Hindlimb muscle (tissue), 1 donor: ENCODE measurements at regions not wholly inside any gene's neighbourhood (a gene's known extent, or its start where the extent isn't known, plus 50 kb on each side); places are given as distances from the start of the nearest gene placed in this dataset.

ENCODE experiments used
- DNase-seq: peaks from one replicate; pipeline ENCODE4 v3.0.0-alpha.2; 2013

DNA sequence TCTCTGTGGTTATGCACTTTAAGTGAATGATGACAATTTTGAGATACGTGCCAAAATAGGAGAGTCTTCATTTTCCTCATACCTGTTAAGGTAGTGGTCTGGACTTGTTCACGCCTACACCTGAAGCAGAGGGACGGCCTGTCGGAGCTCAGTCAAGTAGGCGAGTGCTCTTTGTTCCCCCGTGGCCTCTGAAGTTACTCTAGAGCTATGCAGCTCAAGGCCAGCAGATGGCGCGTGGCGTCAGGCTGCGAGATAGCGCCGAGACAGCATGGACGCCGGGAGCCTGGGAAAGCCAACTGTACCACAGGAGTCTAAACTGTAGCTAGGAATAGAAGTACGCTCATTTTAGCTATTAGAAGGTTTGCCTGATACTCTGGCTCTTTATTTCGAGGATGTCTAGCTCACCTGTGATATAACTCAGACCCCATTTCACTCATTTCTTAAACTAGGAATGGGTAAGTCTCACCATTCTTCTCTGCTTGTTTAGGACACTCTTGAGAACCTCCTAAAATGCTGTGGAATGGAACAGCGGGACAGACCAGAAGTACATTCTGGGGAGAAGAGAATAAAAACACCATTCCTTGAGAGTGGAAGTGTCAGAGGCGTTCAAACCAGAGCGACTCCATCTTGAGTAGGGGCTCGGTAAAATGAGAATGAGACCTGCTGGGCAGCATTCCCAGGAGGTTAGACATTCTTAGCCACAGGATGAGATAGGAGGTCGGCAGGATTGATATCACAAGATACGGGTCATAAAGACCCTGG is 267.4 kb upstream of the HMGA2 start:
- DNase-seq = peak; percentile 78

DNA sequence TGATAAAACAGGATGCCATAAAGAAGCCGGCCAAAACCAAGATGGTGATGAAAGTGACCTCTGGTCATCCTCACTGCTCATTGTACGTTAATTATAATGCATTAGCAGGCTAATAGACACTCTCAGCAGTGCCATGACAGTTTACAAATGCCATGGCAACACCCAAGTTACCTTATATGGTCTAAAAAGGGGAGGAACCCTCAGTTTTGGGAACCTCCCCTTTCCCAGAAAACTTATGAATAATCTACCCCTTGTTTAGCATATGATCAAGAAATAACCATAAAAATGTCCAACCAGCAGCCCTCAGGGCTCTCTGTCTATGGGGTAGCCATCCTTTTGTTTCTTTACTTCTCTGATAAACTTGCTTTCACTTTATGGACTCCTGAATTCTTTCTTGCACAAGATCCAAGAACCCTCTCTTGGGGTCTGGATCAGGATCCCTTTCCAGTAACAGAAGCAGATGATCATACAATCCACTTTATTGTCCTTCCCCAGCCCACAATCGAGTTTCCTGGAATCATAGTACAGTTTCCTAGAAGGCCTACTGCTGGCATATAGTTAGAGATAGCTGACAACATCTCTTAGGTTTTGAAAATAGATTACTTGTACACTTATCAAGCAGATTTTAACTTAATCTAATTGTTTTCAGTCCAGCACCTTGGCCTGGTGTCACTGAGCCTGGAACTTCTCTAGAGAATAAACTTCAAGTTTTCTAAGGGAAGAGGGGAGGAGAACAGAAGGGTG is 266.7 kb upstream of the HMGA2 start:
- peak; percentile 49 for DNase-seq

DNA sequence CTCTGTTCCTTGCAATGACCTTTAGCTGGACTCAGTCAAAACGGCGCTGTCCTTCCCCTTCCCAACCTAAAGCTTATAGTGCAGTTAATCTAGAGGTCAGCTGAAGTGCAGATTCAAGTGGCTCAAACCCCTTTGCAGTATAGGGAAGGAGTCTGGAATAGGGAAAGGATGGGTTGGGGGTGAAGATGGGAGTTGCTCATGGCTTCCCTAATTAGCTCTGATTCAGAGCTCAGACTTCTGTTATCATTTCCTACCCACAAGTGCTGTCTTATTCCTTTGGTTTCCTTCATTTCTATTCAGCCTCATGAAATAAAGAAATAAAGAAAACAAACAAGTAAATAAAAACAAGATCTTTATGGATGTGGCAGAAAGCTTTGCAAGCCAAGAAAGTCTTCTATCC is 264.0 kb upstream of the HMGA2 start:
- DNase-seq = no peak

DNA sequence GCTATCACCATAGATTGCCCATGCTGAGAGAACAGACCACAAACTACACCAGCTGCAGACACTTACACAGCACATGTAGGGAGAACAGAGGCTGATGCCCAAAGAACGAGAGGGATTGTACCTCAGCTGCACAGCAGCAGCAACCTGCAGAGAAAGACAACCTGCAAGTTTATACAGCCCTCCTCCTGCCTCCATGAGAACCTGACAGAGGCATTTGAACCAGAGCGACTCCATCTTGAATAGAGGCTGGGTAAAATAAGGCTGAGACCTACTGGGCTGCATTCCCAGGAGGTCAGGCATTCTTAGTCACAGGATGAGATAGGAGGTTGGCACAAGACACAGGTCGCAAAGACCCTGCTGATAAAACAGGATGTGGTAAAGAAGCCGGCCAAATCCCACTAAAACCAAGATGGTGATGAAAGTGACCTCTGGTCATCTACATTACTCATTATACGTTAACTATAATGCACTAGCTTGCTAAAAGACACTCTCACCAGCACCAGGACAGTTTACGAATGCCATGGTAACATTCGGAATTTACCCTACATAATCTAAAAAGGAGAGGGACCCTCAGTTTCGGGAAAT is 262.4 kb upstream of the HMGA2 start:
- no peak for DNase-seq

DNA sequence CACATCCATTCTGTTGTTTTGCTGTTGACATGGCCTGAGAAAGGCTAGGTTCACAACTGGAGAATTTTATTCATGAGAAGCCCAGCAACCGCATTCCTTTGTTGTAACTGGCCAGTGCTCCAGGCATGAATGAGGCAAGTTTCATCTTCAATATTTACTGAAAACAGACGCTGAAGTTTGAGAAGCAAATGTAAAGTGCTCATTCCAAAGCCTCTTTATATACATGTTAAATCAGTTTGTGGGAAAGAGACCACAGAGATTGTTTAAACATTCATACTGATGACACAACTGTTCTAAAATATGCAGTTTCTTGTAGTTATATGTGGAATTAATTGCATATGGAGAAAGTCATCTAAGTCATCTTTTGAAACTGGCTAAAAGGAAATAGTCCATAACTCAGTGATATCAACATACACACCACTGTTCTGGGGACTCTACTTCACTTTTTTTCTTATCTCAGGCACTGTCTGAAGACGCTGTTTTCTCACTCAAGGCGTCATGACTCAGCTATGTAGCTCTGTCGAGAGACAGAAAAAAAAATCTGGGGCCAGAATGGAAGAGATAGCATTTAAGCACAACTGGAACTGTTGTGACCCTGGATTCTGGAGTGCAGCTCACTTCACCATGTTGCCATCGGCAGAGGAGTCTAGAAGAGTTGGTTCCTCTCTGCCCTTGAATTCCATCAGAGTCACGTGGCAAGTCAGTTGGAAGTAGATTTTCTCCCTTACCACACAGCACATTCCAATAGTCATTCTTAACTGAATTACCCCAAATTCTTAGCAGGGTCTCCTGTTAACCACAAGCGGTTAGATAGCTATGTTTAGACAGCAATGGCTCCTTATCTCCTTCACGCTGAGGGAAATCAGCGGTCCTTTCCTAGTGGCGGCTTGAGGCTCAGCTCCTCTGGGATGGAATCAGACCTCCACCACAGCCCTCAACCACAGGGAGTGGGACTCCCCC is 258.4 kb upstream of the HMGA2 start:
- DNase-seq = no peak

DNA sequence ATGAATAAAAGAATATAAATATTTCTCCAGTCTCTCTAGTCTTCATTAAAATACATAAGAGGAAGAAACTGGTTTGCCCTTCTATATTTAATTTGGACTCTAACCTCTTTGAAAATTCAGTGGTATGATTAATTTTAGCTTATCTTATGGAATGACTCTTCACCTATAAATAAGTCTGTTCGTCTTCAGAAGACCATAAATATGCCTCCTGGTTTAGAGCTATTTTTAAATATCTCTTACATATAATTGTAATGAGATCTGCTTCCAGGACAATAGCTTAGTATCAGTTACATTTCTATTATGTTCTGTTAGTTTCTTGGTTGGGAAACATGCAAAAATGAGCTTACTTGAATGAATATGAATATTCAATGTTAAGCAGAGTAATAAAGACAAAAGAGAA is 257.5 kb upstream of the HMGA2 start:
- DNase-seq = no peak

DNA sequence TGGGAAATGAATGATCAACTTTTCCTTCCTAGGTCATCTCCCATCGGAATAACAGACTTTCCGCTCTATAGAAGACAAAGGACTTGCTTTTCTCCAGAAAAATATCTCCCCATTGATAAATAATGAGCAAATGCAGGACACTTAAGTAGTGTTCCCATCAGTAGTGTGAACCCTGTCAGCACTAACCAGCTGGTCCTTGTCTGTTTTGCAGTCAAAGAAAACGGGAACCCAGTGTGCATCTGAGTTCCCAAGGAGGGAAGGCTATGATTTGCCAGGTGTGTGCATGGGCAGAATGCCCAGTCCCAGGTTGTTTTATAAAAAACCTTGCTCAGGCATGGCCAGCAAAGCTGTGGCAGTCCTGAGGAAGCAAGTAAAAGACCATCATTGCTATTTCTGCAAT is 256.5 kb upstream of the HMGA2 start:
- DNase-seq = no peak

DNA sequence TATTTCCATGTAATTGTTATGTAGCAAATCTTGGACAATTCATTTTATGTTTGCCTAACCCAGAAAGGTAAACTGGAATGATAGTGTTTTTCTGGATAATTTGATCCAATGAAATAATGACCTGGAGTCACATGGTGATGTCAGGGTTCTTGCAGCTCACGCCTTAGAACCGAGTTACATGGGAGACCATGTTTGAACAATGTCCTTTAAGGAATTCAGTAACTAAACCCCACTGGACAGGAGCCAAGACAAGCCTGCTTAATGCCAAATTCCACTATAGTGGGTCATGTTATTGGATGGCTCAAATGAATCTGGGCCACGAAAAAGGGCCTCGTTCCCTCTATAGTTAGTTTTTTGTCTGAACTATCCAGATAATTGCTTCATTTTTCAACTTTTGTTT is 255.8 kb upstream of the HMGA2 start:
- DNase-seq = no peak

DNA sequence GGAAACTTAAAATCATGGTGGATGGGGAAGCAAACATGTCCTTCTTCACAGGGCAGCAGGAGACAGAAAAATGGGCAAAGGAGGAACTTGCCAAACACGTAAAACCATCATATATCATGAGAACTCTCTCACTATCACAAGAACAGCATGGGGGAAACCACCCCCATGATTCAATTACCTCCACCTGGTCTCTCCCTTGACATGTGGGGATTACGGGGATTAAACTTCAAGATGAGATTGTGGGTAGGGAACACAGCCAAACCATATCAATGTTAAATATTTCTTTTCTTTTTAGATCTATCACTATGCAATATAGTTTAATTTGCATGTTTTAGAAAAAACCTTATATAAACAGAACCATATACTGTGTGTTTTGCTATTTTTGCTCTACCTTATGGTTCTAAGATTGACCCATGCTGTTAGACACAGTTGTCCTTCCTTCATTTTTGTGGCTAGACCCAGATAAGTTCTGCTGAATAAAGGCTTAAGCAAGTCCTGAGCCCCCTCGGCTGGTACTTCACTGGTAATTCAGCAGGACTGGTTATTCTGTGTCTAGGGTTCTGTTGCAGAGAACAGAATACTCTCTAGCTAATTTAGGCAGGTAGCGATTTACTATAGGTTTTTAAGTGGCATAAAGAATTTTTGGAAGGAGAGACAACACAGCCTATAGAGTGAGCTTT is 253.7 kb upstream of the HMGA2 start:
- no peak for DNase-seq

DNA sequence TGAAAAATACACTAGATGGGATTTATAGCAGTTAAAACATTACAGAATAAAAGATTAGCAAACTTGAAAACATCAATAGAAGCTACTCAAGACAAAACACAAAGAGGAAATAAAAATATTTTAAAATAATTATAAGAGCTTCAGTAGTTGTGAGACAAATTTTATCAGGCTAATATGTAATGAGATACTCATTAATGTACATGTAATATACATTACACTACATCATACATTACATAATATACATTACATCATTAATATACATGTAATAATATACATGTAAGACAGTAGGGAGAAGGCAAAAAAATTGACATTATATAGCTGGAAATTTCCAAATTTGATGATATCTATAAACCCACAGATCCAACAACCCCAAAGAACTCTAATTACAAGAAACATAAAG is 249.4 kb upstream of the HMGA2 start:
- DNase-seq = no peak

DNA sequence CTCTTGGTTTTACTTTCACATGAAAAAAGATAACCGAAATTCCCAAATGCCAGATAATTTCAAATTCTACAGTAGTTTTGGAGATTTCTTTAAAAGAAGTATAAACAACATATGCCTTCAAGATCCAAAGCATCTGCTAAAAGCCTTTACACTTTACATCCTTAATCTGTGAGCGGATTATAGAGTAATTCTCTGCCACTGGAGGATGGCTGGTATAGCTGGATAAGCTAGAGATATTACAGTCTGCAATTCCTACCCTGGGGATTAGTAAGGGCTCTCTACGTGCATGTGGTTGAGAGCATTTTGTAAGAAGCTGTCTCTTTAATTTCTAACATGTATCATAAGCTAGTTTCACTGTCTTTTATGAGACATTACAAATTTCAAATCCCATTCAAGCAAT is 240.3 kb upstream of the HMGA2 start:
- no peak for DNase-seq

DNA sequence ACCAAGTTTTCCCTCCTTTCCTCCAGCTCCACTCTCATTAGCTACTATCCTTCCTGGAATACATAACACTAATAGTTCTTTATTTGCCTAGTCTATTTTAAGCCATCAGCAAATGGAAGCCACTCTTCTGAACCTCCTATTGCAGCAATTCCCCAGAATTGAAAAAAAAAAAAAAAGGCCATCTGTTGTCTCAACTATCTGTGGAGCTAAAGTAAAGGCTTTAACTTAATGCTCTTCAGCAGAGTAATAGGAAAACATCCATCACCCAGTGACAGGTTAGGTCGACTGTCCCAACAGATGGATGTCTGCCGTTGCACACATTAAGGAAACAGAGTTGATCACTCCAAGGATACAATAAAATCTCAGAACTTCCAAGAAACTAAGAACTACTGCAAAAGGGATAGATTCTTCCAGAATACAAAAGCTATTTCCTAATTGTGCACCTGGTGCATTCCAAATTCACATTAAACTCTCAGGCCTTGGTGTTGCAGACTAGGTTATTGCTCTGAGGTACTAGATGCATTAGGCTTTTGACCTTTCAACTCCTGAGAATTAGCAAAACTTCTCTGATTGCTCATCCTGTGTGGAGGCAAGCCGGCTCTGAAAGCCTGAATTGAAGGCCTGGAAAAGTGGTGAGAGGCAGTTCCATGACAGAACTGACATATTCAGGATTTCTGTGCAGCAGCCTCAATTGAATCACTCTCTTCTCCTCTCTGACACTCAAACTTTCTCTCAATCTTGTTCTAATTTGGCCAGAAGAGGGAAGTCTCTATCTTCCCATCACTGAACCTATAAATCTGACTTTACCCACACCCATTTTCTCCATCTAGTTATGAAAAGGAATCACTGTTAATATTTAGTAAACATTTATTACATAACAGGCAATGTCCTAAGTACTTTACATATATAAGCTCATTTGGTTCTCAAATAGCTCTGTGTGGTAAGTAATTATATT is 238.4 kb upstream of the HMGA2 start:
- DNase-seq = no peak

DNA sequence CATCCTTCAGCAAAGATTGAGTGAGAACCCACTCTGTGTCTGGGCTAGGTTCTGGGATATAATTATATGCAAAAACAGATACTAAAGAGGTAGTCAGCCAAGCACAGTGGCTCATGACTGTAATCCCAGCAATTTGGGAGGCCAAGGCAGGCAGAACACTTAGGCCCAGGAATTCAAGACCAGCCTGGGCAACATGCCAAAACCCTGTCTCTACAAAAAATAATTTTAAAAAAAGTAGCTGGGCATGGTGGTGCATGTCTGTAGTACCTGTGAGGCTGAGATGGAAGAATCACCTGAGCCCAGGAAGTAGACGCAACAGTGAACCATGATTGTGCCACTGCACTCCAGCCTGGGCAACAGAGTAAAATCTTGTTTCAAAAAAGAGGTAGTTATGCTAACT is 237.5 kb upstream of the HMGA2 start:
- no peak for DNase-seq

DNA sequence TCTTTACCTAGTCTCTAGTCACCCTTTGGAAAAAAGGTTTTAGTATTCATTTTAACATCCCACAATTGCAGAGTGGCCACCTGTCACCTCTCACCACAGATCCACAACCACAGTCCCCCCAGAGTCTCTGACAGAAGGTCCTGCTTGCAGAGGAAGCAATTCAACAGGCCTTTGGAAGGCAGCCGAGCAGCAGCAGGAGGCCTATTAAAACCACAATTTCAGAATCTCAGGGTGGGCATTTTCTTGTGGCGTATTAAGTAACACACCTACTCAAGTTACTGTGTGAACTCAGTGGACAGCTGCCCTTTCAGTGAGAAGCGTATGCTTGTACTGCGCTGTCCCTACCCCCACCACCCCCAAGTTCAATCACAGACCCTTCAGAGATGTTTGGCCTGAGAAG is 234.0 kb upstream of the HMGA2 start:
- no peak for DNase-seq

DNA sequence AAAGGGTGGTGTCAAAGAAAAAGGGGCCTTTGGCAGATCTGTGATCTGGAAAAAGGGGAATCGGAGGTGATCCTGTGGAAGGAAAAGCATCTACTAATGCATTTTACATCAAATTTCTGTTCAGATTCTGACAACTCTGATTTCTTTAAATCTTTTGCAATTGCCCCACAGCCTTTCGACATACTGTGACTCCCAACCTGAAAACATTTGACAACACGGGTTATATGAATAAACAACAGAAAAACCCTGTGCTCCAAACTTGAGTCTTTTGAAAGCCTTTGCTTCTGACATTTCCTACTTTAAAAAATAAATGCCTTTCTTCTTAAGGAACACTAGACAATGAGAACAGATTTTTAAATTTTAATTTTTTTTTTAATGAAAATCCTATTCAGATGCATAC is 231.9 kb upstream of the HMGA2 start:
- DNase-seq = no peak

DNA sequence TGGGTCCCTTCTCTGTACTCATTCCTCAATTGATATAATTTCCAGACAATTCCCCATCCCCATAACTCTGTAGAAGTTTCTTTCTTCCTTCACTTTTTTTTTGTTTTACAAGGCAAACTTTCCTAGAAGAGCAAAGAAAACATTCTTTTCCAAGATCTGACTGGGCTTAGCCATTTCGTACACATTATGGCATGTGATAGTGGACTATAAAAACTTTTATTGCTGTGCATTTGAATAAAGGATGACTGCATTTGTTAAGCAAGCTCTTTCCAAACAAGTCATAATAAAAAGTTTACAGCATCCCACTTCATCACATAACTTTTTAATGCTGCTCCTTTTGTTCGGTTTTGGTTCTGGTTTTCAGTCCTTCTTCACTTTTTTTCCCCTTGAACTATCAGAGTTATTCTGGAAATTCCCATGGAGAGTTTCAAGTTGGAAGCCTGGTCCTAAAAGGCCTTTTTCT is 231.0 kb upstream of the HMGA2 start:
- DNase-seq = no peak

DNA sequence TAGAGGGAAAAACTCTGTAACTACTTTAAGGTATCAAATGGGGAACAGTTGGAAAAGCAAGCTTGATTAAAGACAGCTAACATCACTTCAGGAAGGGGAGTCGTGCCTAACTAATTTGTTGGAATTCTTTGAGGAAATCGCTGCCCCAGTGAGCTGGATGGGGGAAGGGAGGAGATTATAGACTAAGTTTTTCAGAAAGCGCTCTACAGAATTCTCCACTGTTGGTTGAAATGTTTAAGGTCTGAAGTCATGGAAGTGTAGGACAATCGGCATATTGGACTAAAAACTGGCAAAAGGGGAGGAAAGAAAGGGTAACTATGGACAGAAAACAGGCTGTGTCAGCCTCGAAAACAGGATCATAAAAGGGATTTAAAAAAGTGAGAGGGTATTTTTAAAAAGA is 229.9 kb upstream of the HMGA2 start:
- no peak for DNase-seq

DNA sequence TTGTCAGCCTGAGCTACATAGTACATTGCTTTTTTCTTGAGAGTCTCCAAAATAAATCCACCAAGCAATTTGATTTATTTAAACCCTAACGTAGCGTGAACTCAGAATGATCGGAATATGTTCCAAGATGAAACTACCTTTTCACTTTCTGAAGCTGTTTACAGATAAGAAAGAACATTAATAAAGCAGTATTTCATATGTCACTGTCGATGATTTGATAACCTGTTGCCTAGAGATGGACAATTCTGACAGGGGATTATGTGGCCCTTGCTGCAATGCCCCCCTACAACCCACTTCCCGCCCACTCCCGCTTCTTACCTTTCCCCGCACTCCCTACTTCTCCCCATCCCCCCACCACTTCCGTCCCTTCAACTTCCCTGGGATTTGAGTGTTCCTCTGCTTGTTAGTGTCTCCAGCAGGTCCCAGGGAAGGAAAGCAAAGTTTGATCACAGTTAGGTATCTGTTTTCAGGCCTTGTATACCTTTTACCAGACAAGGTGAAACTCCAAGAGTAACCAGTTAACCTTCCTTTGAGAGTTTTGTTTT is 229.2 kb upstream of the HMGA2 start:
- no peak for DNase-seq

DNA sequence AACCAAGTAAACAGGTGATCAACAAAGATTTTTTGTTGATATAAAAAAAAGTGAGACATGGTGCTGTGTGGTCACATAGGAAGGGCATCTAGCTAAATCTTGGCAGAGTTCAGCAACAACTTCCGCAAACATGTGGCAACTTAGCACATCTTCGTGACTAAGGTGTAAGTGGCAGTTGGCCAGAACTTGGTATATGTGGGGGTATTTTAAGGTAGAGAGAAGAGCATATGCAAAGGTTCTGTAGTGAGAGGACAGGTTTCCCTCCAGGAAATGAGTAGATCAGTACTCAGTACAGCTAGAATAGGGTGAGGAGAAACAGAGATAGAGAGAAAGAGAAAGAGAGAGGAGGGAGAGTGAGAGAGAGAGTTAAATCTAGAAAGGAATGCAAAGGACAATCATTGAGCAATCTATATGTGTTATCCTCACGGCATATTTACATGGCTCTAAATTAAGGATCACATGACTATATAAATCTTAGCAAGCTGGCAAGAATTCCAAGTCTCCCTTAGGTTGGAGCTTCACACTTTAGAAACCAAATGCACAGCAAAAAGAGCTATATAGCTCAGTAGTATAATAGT is 227.7 kb upstream of the HMGA2 start:
- no peak for DNase-seq

DNA sequence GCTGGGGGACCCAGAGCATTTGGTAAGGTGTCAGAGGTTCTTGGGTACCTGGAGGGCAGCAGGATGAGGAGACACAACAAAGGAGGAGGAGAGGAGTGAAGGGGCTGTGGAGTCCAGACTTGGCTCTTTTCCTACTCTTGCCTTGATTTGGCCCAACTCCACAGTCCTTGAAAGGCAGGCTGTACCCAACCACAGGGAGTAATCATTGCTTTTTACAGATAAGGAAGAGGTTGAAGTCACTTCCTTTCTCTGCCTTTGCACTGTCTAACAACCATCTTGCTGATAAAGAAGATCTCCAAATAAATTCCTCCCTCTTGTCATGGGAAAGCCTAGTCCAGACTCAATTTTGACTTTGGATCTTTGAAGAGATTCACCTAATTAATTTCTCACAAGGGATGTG is 226.8 kb upstream of the HMGA2 start:
- no peak for DNase-seq
